ENCODE measurements at regions not wholly inside any gene's neighbourhood (a gene's known extent, or its start where the extent isn't known, plus 50 kb on each side); places are given as distances from the start of the nearest gene placed in this dataset.

GRCh38 chr7:20980232-20980631 lies 193.5 kb upstream of the SP8 start:
- BruUV-seq (replicated peaks), result no TSS peak
- Histone ChIP-seq H3K4me3 (replicated peaks in 1 of 3; ENCODE audit: insufficient read depth in 1 of 3, low read depth in 1 of 3, low read length in 3 of 3) (no peak overlapping the region), H3K27me3 (ENCODE audit: control insufficient read depth in 2 of 2, insufficient read depth in 2 of 2, low read length in 2 of 2) (no peaks in the 10 kb centered on the region), H3K9me3 (replicated peaks; ENCODE audit: control insufficient read depth, insufficient read depth, low read length) (no peaks in the 10 kb centered on the region), H3K36me3 (ENCODE audit: control insufficient read depth in 2 of 2, extremely low read depth in 1 of 2, insufficient read depth in 2 of 2, low read length in 2 of 2) (no peaks in the 10 kb centered on the region), H4K20me1 (replicated peaks; ENCODE audit: control insufficient read depth, extremely low read depth, insufficient read depth, low read length) (no peaks in the 10 kb centered on the region), H3K27ac (ENCODE audit: insufficient read depth, low read depth, low read length) (no peak overlapping the region), H3K9me1 (replicated peaks; ENCODE audit: control insufficient read depth, extremely low read depth, insufficient read depth, low read length) (no peaks in the 10 kb centered on the region), H3K4me1 (ENCODE audit: control insufficient read depth, extremely low read depth, insufficient read depth, low read length) (no peaks in the 10 kb centered on the region), H2AFZ (ENCODE audit: low read depth, low read length) (no peak overlapping the region), H3K79me2 (ENCODE audit: control insufficient read depth, insufficient read depth, low read length) (no peaks in the 10 kb centered on the region), H3K4me2 (ENCODE audit: insufficient read depth, low read length) (no peak overlapping the region), H3K9ac (replicated peaks; ENCODE audit: extremely low read depth, insufficient read depth, low read length) (no peak overlapping the region)
- TF ChIP-seq MAX (IDR thresholded peaks at IDR 0.05; ENCODE audit: insufficient read depth, insufficient read length) (no peak), FOS (IDR thresholded peaks at IDR 0.05; ENCODE audit: borderline replicate concordance, insufficient read depth, low read length) (no peak), MYC (IDR thresholded peaks at IDR 0.05; ENCODE audit: low read depth, low read length) (no peak), POLR2A (IDR thresholded peaks at IDR 0.05; ENCODE audit: low read depth, low read length) (no peak), POLR2AphosphoS5 (IDR thresholded peaks at IDR 0.05; ENCODE audit: insufficient read depth, low read depth, low read length) (no peak), CTCF (IDR thresholded peaks at IDR 0.05; ENCODE audit: extremely low read depth in 1 of 2, insufficient read depth in 1 of 2, low read depth in 1 of 2, low read length in 2 of 2) (no peak), GATA2 (IDR thresholded peaks at IDR 0.05; ENCODE audit: insufficient read depth, insufficient read length, low read depth, low read length) (no peak), EZH2 (IDR thresholded peaks at IDR 0.05; ENCODE audit: borderline replicate concordance, low read depth, low read length, severe bottlenecking) (no peak), JUN (IDR thresholded peaks at IDR 0.05; ENCODE audit: borderline replicate concordance, insufficient read depth, insufficient read length, low read depth) (no peak)
- FAIRE-seq (no peak), DNase-seq (ENCODE audit: low read depth, low spot score) (no peak)
- intact Hi-C loops (cut with micrococcal nuclease) (no loop called here), dilution Hi-C loops (cut with MboI; ENCODE audit: extremely low pct_ligation_motif_present, low sequenced_read_pairs) (no loop called here)
- POLR2A ChIA-PET, result no interaction called here
- CTCF ChIA-PET, result no interaction called here

All from endothelial cell of umbilical vein (primary cell).